Sigmoid colon (tissue), 4 donors: ENCODE measurements at regions not wholly inside any gene's neighbourhood (a gene's known extent, or its start where the extent isn't known, plus 50 kb on each side); places are given as distances from the start of the nearest gene placed in this dataset.

Experiments used
- POLR2A ChIP-seq, 2 donors: fragments of 450-650 bp; IDR thresholded peaks; one replicate each; pipeline ENCODE4 v1.6.1; 2016; ENCODE audit warnings: antibody characterized with exemption in 2 of 2, mild to moderate bottlenecking in 2 of 2, moderate library complexity in 2 of 2
- POLR2AphosphoS5 ChIP-seq, 4 donors: sonication (generic); formaldehyde crosslinking; IDR thresholded peaks; one replicate each; pipeline ENCODE4 v1.6.1; 2017; ENCODE audit warnings: antibody characterized with exemption in 4 of 4
- TF ChIP-seq, protein P1 (sequence below), 4 experiments: fragments of 450-650 bp in 3 of 4; fragments of 200-600 bp in 1 of 4; IDR thresholded peaks; one replicate each; pipeline ENCODE4 v1.5.1; 2016 to 2019; ENCODE audit warnings: antibody characterized with exemption in 4 of 4, mild to moderate bottlenecking in 3 of 4, moderate library complexity in 2 of 4

DNA sequence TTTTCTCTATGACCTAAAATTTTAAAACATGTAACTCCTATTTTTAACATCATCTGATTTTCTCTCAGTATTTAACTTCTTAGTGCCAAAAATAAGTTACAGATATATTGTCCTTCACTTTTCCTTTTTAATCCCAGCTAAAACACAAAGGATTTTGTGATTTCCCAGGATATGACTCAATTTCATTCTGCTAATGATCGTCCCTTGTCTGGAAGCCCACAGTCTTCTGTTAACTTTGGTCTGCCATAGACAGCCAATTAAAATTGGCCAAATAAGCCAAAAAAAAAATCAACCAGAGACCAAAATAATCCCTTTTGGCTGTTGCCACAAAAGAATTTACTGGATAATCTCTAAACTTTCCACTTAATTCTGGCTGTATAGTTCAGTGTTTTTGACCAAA, 124.5 kb upstream of the FST start:
- no peak for TF ChIP-seq POLR2A (IDR thresholded peaks at IDR 0.05)
- TF ChIP-seq POLR2AphosphoS5 (IDR thresholded peaks at IDR 0.05): no peak
- TF ChIP-seq, protein P1, sequence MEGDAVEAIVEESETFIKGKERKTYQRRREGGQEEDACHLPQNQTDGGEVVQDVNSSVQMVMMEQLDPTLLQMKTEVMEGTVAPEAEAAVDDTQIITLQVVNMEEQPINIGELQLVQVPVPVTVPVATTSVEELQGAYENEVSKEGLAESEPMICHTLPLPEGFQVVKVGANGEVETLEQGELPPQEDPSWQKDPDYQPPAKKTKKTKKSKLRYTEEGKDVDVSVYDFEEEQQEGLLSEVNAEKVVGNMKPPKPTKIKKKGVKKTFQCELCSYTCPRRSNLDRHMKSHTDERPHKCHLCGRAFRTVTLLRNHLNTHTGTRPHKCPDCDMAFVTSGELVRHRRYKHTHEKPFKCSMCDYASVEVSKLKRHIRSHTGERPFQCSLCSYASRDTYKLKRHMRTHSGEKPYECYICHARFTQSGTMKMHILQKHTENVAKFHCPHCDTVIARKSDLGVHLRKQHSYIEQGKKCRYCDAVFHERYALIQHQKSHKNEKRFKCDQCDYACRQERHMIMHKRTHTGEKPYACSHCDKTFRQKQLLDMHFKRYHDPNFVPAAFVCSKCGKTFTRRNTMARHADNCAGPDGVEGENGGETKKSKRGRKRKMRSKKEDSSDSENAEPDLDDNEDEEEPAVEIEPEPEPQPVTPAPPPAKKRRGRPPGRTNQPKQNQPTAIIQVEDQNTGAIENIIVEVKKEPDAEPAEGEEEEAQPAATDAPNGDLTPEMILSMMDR (IDR thresholded peaks at IDR 0.05): no peak
